SU-DHL-6 (cell line): ENCODE measurements at regions not wholly inside any gene's neighbourhood (a gene's known extent, or its start where the extent isn't known, plus 50 kb on each side); places are given as distances from the start of the nearest gene placed in this dataset.

Source experiments
- H2AFZ ChIP-seq: fragments of 200-600 bp; sonication (generic); 2 replicates; pipeline ENCODE4 v1.6.1; 2014; ENCODE audit warnings: low read depth, mild to moderate bottlenecking, moderate library complexity, mixed read lengths, antibody characterized with exemption, low read length; ENCODE audit not compliant: severe bottlenecking
- H3F3A ChIP-seq: fragments of 200-600 bp; shearing (Covaris generic); 2 replicates; pipeline ENCODE4 v1.6.0; 2016; ENCODE audit warnings: antibody characterized with exemption, mild to moderate bottlenecking; ENCODE audit not compliant: insufficient read depth
- H3K27ac ChIP-seq: fragments of 200-600 bp; sonication (generic); 2 replicates; pipeline ENCODE4 v1.5.1; 2016; ENCODE audit warnings: low read depth, mild to moderate bottlenecking, low read length, moderate library complexity, mixed read lengths
- H3K27me3 ChIP-seq: fragments of 200-600 bp; sonication (generic), shearing (Covaris generic); 2 replicates; pipeline ENCODE4 v1.6.0; 2014; ENCODE audit warnings: mild to moderate bottlenecking, low read length
- H3K36me3 ChIP-seq: fragments of 200-600 bp; sonication (generic); 2 replicates; pipeline ENCODE4 v1.6.1; 2014; ENCODE audit warnings: mild to moderate bottlenecking, low read length, mixed read lengths
- H3K4me2 ChIP-seq: fragments of 300-600, 200-600 bp; shearing (Covaris generic), sonication (generic); 2 replicates; pipeline ENCODE4 v1.6.0; 2014; ENCODE audit warnings: low read length, low read depth, mild to moderate bottlenecking; ENCODE audit not compliant: poor library complexity, severe bottlenecking
- H3K4me3 ChIP-seq: fragments of 200-600 bp; sonication (generic); 2 replicates; pipeline ENCODE4 v1.5.1; 2014; ENCODE audit warnings: antibody characterized with exemption, low read length, mild to moderate bottlenecking, mixed read lengths; ENCODE audit not compliant: insufficient read depth, poor library complexity, severe bottlenecking
- H3K79me2 ChIP-seq: fragments of 200-600 bp; sonication (generic); 2 replicates; pipeline ENCODE4 v1.6.1; 2014; ENCODE audit warnings: mild to moderate bottlenecking, low read length, moderate library complexity; ENCODE audit not compliant: insufficient read depth
- H3K9ac ChIP-seq: fragments of 200-600 bp; sonication (generic); 2 replicates; pipeline ENCODE4 v1.7.0; 2014; ENCODE audit warnings: mild to moderate bottlenecking, low read length
- H3K9me2 ChIP-seq: fragments of 200-600 bp; sonication (generic); replicated peaks from 2 replicates; pipeline ENCODE4 v1.6.1; 2014; ENCODE audit warnings: low read length; ENCODE audit not compliant: insufficient read depth
- H3K9me3 ChIP-seq: fragments of 200-600 bp; sonication (generic); 2 replicates; pipeline ENCODE4 v1.6.1; 2014; ENCODE audit warnings: low read length, mixed read lengths; ENCODE audit not compliant: insufficient read depth
- H4K20me1 ChIP-seq: fragments of 200-600 bp; sonication (generic); 2 replicates; pipeline ENCODE4 v1.6.1; 2014; ENCODE audit warnings: low read depth, mild to moderate bottlenecking, antibody characterized with exemption, low read length, moderate library complexity, mixed read lengths
- CTCF ChIP-seq: fragments of 200-600 bp; sonication (generic); IDR thresholded peaks from one replicate; pipeline ENCODE4 v1.5.1; 2017; ENCODE audit warnings: antibody characterized with exemption, mild to moderate bottlenecking, low read length, moderate library complexity; ENCODE audit not compliant: insufficient read depth, poor library complexity, severe bottlenecking
- EZH2phosphoT487 ChIP-seq: fragments of 200-600 bp; sonication (generic), shearing (Covaris generic); conservative IDR thresholded peaks from 2 replicates; pipeline ENCODE4 v1.6.1; 2018; ENCODE audit warnings: mild to moderate bottlenecking, antibody characterized with exemption, low read length, moderate library complexity, mixed read lengths

DNA sequence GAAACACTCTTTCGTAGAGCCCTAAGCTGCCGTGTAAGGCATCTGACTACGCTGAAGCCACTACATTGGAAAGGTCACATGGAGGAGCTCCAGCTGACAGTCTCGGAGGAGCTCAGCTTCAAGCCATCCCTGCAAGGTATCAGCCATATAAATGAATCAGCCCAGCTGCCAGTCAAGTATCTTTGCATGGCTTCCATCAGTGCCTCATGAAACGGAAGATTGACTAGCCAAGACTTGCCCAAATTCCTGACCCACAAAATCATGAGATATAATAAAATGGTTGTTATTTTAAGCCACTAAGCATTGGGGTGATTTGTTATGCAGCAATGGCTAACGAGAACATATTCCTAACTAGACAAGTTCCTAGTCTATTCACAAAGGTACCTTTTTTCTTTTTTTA lies 104.1 kb upstream of the SCOC start:
- no peaks in the 10 kb centered on the region for H3K9me2 ChIP-seq
- H3K9me3 ChIP-seq = no peaks in the 10 kb centered on the region
- H2AFZ ChIP-seq = no peak overlapping the region
- H3K79me2 ChIP-seq = no peaks in the 10 kb centered on the region
- no peak for TF ChIP-seq CTCF
- H3K36me3 ChIP-seq = no peaks in the 10 kb centered on the region
- no peak overlapping the region for H3K4me3 ChIP-seq
- no peak overlapping the region for H3K27ac ChIP-seq
- H3K9ac ChIP-seq = no peak overlapping the region
- H4K20me1 ChIP-seq = no peaks in the 10 kb centered on the region
- no peaks in the 10 kb centered on the region for H3F3A ChIP-seq
- H3K4me2 ChIP-seq = no peak overlapping the region
- no peaks in the 10 kb centered on the region for H3K27me3 ChIP-seq

DNA sequence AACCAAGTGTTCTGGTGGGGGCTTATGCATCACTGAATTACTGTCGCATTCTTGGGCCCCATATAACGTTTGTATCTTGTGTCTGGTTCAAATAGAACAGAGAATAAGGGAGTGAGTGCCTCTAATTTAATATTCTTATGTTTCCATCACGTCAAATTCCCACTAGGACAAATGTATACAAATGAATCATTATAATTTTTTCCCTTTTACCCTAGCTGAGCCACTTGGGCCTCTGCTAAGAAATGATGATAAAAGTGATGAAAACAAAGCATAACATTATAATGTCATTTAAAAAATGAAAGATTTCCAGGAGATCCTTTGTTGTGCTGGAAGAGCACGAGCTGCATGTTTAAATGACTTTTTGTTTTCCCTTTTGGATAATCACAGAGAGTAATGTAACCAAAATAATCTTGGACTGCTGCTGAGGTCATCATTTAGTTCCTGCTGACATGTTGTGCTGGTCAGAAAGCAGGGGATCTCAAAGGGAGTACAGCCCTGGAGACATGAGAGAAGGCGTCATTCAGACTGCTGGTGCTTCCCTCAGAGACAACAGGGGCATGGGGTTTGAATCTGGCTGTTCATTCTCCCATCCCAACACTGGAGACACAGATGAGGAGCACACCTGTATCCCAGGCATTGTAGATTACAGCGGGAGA lies 105.1 kb upstream of the SCOC start:
- Histone ChIP-seq H3K4me2 (no peak overlapping the region), H3K9me3 (no peaks in the 10 kb centered on the region), H3F3A (no peaks in the 10 kb centered on the region), H3K27ac (no peak overlapping the region), H2AFZ (no peak overlapping the region), H3K79me2 (no peaks in the 10 kb centered on the region), H3K9me2 (no peaks in the 10 kb centered on the region), H4K20me1 (no peaks in the 10 kb centered on the region), H3K27me3 (no peaks in the 10 kb centered on the region), H3K9ac (no peak overlapping the region), H3K36me3 (no peaks in the 10 kb centered on the region), H3K4me3 (no peak overlapping the region)
- TF ChIP-seq EZH2phosphoT487 (no peak), CTCF (no peak)

DNA sequence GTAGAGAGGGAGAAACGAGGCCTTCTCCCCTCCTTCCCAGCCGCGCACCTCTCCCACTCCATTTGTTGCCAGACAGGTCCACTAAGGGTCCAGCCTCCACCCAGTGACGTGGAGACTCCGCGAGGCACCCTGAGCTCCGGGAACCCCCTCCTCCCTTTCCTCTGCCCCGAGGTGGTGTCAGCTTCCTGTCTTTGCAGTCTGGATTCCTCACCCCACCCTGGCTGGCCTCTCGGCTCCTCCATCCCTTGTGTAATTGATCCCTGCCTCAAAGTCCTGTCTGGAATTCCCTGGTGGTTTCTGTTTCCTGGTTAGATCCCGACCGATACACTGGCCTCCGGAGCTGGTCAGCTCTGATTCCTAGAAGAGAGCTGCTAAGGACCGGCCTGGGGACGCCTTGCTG lies 105.9 kb upstream of the SCOC start:
- H4K20me1 ChIP-seq = no peaks in the 10 kb centered on the region
- H3K9ac ChIP-seq = no peak overlapping the region
- no peaks in the 10 kb centered on the region for H3F3A ChIP-seq
- H3K79me2 ChIP-seq = no peaks in the 10 kb centered on the region
- H3K4me2 ChIP-seq = no peak overlapping the region
- H3K36me3 ChIP-seq = no peaks in the 10 kb centered on the region
- H3K27ac ChIP-seq = no peak overlapping the region
- no peaks in the 10 kb centered on the region for H3K9me3 ChIP-seq
- no peaks in the 10 kb centered on the region for H3K9me2 ChIP-seq
- H3K4me3 ChIP-seq = no peak overlapping the region
- no peak overlapping the region for H2AFZ ChIP-seq
- H3K27me3 ChIP-seq = no peaks in the 10 kb centered on the region
- TF ChIP-seq CTCF (no peak), EZH2phosphoT487 (no peak)
